Cardiac fibroblast (primary cell): ENCODE measurements at regions not wholly inside any gene's neighbourhood (a gene's known extent, or its start where the extent isn't known, plus 50 kb on each side); places are given as distances from the start of the nearest gene placed in this dataset.

ENCODE experiments used
- DNase-seq, 2 donors: peaks; one replicate each; pipeline versions ENCODE4 v3.0.0 to v3.0.0-alpha.2; 2010; ENCODE audit warnings: low read depth in 2 of 2
- H3K4me3 ChIP-seq, 2 donors: replicated peaks in 1 of 2; 1 replicate in 1 of 2; 2 replicates in 1 of 2; pipeline ENCODE4 v1.5.1; 2011; ENCODE audit warnings: low read depth in 2 of 2, low read length in 2 of 2, mild to moderate bottlenecking in 2 of 2, moderate library complexity in 1 of 2
- TF ChIP-seq, protein P1 (sequence below): IDR thresholded peaks from one replicate; pipeline ENCODE4 v1.5.1; 2011; ENCODE audit warnings: low read depth, mild to moderate bottlenecking, low read length, inconsistent platforms

DNA sequence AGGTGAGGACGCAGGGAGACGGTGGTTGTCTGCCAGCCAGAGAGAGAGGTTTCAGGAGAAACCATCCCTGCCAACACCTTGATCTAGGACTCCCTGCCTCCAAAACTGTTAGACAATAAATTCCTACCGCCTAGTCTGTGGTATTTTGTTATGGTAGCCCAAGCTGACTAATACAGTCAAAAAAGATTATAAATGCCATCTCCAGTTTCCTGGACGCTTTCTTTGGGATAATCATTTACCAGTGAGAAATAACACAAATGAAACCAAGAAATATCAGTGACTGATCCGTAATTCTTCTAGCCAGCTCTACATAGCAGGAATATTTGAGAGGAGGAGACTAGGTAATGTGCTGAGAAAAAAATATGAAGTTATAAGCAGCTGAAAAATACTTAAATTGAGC, 707.8 kb upstream of the LMCD1 start:
- no peak overlapping the region for H3K4me3 ChIP-seq
- TF ChIP-seq, protein P1, sequence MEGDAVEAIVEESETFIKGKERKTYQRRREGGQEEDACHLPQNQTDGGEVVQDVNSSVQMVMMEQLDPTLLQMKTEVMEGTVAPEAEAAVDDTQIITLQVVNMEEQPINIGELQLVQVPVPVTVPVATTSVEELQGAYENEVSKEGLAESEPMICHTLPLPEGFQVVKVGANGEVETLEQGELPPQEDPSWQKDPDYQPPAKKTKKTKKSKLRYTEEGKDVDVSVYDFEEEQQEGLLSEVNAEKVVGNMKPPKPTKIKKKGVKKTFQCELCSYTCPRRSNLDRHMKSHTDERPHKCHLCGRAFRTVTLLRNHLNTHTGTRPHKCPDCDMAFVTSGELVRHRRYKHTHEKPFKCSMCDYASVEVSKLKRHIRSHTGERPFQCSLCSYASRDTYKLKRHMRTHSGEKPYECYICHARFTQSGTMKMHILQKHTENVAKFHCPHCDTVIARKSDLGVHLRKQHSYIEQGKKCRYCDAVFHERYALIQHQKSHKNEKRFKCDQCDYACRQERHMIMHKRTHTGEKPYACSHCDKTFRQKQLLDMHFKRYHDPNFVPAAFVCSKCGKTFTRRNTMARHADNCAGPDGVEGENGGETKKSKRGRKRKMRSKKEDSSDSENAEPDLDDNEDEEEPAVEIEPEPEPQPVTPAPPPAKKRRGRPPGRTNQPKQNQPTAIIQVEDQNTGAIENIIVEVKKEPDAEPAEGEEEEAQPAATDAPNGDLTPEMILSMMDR, result no peak
- no peak for DNase-seq

DNA sequence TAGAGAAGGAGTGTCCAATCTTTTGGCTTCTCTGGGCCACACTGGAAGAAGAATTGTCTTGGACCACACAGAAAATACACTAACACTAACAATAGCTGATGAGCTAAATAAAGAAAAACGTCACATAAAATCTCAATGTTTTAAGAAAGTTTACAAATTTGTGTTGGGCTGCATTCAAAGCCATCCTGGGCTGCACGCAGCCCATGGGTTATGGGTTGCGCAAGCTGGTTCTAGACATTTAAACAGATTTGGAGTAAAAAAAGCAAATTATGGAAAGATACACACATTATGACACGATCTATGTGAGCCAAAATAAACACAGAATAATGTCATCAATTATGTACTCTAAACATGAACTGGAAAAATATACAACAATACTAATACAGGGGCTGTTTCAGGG, 703.3 kb upstream of the LMCD1 start:
- TF ChIP-seq, protein P1, result no peak
- peak in 1 of 2 donors; percentile 2 for DNase-seq
- no peak overlapping the region for H3K4me3 ChIP-seq

- DNase-seq, result peak; percentile 27 to 34
- H3K4me3 ChIP-seq, result no peak overlapping the region
- TF ChIP-seq, protein P1, result peak; percentile 16
Measured at GRCh38 chr3:7800006-7800780, 701.4 kb upstream of the LMCD1 start.

GRCh38 chr3:7812490-7812889, 689.1 kb upstream of the LMCD1 start:
- DNase-seq, result no peak
- TF ChIP-seq, protein P1, result no peak
- H3K4me3 ChIP-seq, result no peak overlapping the region

GRCh38 chr3:7813365-7813764, 688.3 kb upstream of the LMCD1 start:
- TF ChIP-seq, protein P1, result no peak
- DNase-seq, result no peak
- no peak overlapping the region for H3K4me3 ChIP-seq

- TF ChIP-seq, protein P1, result no peak
- H3K4me3 ChIP-seq, result no peak overlapping the region
- DNase-seq, result no peak
Measured at GRCh38 chr3:7817239-7817638, 684.4 kb upstream of the LMCD1 start.

DNA sequence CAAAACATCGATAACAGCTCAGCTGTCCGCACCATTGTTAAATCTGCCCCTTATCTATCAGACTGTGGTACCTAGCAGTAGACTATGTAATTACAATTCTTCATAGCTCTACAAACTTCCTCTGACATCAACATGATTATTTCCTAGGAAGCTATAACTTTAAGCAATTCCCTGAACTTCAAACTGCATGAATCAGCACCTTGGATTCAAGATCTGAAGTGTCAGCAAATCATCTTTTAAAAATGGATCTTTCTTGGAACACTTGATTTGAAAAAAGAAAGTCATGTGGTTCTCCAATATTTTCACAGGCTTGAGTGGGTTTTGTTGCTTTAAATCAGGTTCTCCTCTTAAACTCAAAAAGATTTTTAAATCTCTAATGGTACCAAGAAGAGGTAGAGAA, 680.7 kb upstream of the LMCD1 start:
- no peak for DNase-seq
- H3K4me3 ChIP-seq, result no peak overlapping the region
- TF ChIP-seq, protein P1, result no peak
